ACC112 (cell line): ENCODE measurements at regions not wholly inside any gene's neighbourhood (a gene's known extent, or its start where the extent isn't known, plus 50 kb on each side); places are given as distances from the start of the nearest gene placed in this dataset.

ENCODE experiments used
- H2AFZ ChIP-seq: fragments of 200-600 bp; sonication (generic); one replicate; pipeline ENCODE4 v1.6.0; 2017; ENCODE audit warnings: antibody characterized with exemption, low read length; ENCODE audit not compliant: unreplicated experiment
- H3K27ac ChIP-seq: fragments of 200-600 bp; sonication (generic); 2 replicates; pipeline ENCODE4 v1.5.1; 2014; ENCODE audit warnings: low read depth, mild to moderate bottlenecking, antibody characterized with exemption, low read length, moderate library complexity
- H3K27me3 ChIP-seq: fragments of 200-600 bp; sonication (generic); 2 replicates; pipeline ENCODE4 v1.6.1; 2014; ENCODE audit warnings: mild to moderate bottlenecking, antibody characterized with exemption, low read length, moderate library complexity, mixed read lengths; ENCODE audit not compliant: insufficient read depth
- H3K36me3 ChIP-seq: fragments of 200-600 bp; sonication (generic); 2 replicates; pipeline ENCODE4 v1.6.1; 2016; ENCODE audit warnings: mild to moderate bottlenecking, antibody characterized with exemption, low read length, moderate library complexity, mixed read lengths; ENCODE audit not compliant: insufficient read depth
- H3K4me1 ChIP-seq: fragments of 200-600 bp; sonication (generic); one replicate; pipeline ENCODE4 v1.6.1; 2016; ENCODE audit warnings: low read length, mixed read lengths; ENCODE audit not compliant: insufficient read depth, unreplicated experiment, control insufficient read depth
- H3K4me3 ChIP-seq: fragments of 200-600 bp; sonication (generic); 2 replicates; pipeline ENCODE4 v1.5.1; 2014; ENCODE audit warnings: mild to moderate bottlenecking, low read depth, low read length
- H3K79me2 ChIP-seq: fragments of 200-600 bp; sonication (generic); one replicate; pipeline ENCODE4 v1.6.0; 2016; ENCODE audit warnings: low read length; ENCODE audit not compliant: control insufficient read depth, unreplicated experiment, insufficient read depth

DNA sequence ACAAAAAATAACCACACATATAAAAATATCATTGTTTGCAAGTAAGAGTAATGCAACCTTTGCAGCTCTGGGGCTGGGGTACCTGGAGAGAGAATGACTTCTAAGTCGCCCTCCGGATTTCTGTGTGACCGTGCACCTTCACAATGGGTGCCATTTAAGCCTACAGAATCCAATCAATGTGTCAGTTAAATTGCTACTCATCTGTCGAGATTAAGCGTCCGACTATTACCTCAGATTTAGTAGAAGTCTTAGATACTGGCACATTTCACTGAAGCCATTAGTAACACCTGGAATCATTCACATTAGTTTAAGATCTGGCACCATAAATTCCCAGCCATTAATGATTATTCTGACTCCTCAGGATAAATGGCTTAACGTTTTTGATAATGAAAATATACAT, 507.3 kb upstream of the MGMT start:
- H3K27me3 ChIP-seq: no peaks in the 10 kb centered on the region

GRCh38 chr10:128960517-128960916, 506.5 kb upstream of the MGMT start:
- no peaks in the 10 kb centered on the region for H3K27me3 ChIP-seq
- no peak overlapping the region for H3K4me3 ChIP-seq
- H3K27ac ChIP-seq: no peak overlapping the region
- H3K4me1 ChIP-seq: no peaks in the 10 kb centered on the region
- no peaks in the 10 kb centered on the region for H3K79me2 ChIP-seq
- no peaks in the 10 kb centered on the region for H3K36me3 ChIP-seq
- H2AFZ ChIP-seq: no peak overlapping the region

More for the DNA sequence above, 507.3 kb upstream of the MGMT start:
- no peaks in the 10 kb centered on the region for H3K79me2 ChIP-seq
- H3K36me3 ChIP-seq: no peaks in the 10 kb centered on the region
- H2AFZ ChIP-seq: no peak overlapping the region
- H3K4me3 ChIP-seq: no peak overlapping the region
- no peaks in the 10 kb centered on the region for H3K4me1 ChIP-seq
- no peak overlapping the region for H3K27ac ChIP-seq

DNA sequence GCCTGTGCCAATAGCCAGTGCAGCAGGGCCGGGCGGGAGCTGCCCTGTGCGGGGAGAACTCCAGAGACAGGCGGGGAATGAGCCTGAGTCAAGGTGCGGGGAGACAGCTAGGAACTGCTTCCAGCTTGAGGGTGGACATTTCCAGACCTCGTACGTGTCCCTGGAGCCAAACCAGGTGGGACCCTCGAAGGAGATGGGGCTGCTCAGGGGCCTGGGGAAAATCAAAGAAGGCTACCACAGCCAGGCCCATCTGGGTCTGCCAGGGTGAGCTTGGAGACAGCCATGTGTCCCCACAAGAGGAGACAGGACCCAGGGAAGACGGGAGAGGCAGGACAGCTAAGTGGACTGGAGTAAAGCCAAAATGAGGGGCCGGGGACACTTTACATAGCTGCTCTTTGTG, 504.9 kb upstream of the MGMT start:
- Histone ChIP-seq H3K4me3 (no peak overlapping the region), H3K79me2 (no peaks in the 10 kb centered on the region), H3K27ac (no peak overlapping the region), H3K4me1 (no peaks in the 10 kb centered on the region), H3K27me3 (no peaks in the 10 kb centered on the region), H2AFZ (no peak overlapping the region), H3K36me3 (no peaks in the 10 kb centered on the region)

- H2AFZ ChIP-seq: no peak overlapping the region
- H3K79me2 ChIP-seq: no peaks in the 10 kb centered on the region
- no peaks in the 10 kb centered on the region for H3K27me3 ChIP-seq
- H3K27ac ChIP-seq: no peak overlapping the region
- no peak overlapping the region for H3K4me3 ChIP-seq
- no peaks in the 10 kb centered on the region for H3K36me3 ChIP-seq
- H3K4me1 ChIP-seq: no peaks in the 10 kb centered on the region
Observed at GRCh38 chr10:128963211-128964099, 503.6 kb upstream of the MGMT start.

DNA sequence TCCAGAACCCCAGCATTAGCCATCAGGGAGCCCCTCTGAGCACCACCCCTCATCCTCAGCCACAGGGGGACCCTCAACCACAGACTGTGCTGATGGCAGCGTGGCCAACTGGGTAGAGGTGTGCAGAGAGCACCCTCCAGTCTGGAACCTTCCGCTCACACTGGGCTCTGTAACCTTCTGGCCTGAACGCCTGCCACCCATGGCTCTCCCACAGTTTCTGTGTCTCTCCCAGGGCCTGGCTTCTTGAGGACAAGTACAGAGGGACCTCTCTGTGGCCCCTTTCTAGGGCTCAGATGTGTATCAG, 503.0 kb upstream of the MGMT start:
- H3K4me1 ChIP-seq: no peaks in the 10 kb centered on the region
- no peak overlapping the region for H2AFZ ChIP-seq
- H3K27ac ChIP-seq: no peak overlapping the region
- H3K27me3 ChIP-seq: no peaks in the 10 kb centered on the region
- no peak overlapping the region for H3K4me3 ChIP-seq
- H3K36me3 ChIP-seq: no peaks in the 10 kb centered on the region
- no peaks in the 10 kb centered on the region for H3K79me2 ChIP-seq

DNA sequence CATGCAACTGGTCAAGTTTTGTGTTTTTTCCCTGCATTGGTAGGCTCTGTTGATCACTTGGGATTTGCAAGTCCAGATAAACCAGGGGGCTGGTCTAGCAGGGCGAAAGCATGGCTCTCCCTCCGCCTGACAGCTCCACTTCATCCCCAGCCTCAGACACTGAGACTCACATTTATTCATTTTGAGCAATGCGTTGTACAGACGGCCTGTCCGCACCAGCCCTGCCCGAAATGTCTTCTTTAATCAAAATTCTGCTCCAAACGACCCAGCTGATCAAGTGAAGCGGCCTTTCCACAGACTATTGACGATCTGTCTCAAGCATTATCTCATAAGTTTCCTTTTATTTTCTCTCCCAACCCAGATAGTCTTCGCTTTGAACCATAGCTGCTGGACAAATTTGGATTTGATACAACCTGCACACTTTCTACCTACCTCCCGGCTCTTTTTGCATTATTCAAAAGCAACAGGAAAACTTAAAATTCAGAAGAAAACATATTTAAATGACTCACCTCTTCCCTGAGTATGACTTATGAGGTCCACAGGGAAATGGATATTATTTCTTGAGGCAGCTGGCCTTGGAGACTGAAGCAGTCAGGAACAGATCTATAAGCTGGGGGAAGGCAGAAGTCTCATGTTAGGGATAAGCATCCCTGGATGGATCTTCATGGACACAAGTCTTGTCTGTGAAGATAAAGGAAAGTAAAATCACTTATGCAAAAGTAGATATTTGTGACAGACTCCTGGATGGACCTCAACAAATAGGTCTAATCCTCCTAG, 498.9 kb upstream of the MGMT start:
- H3K79me2 ChIP-seq: no peaks in the 10 kb centered on the region
- H3K27ac ChIP-seq: no peak overlapping the region
- H3K36me3 ChIP-seq: no peaks in the 10 kb centered on the region
- H3K27me3 ChIP-seq: no peaks in the 10 kb centered on the region
- H2AFZ ChIP-seq: no peak overlapping the region
- H3K4me3 ChIP-seq: no peak overlapping the region
- no peaks in the 10 kb centered on the region for H3K4me1 ChIP-seq

- Histone ChIP-seq H3K4me3 (no peak overlapping the region), H2AFZ (no peak overlapping the region), H3K27ac (no peak overlapping the region), H3K79me2 (no peaks in the 10 kb centered on the region), H3K4me1 (no peaks in the 10 kb centered on the region), H3K27me3 (no peaks in the 10 kb centered on the region), H3K36me3 (no peaks in the 10 kb centered on the region)
Observed at GRCh38 chr10:128969551-128969950, 497.5 kb upstream of the MGMT start.

DNA sequence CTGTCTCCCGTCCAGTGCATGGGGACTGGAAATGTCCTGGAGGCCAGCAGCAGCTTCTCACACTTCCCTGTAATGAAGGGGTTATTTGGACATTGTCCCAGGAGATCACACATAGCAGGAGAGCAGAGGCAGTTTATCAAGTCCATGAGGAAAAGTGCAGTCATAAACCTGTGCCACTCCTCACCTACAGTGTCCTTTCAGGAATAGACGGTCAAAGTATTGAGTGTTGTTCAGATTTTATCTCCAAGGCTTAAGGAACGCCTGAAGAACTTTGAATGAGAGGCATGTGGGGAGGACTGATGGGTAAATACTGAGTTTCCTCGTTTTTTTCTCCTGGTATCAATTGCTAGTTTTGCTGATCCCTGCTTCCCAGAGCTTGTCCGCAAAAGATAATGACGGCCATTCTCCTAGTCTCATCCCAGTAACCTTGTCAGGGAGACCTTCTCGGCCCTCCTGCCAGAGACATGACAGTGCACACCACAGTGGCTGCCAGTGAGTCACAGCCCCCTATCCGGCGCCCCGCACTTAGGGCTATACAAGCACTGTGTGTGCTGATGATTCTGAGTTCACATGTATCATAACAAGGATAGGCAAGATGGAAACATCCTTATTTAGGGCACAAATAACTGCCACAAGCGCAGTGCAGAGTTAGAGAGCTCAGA, 495.5 kb upstream of the MGMT start:
- Histone ChIP-seq H3K27me3 (no peaks in the 10 kb centered on the region), H2AFZ (no peak overlapping the region), H3K79me2 (no peaks in the 10 kb centered on the region), H3K36me3 (no peaks in the 10 kb centered on the region), H3K27ac (no peak overlapping the region), H3K4me1 (no peaks in the 10 kb centered on the region), H3K4me3 (no peak overlapping the region)

DNA sequence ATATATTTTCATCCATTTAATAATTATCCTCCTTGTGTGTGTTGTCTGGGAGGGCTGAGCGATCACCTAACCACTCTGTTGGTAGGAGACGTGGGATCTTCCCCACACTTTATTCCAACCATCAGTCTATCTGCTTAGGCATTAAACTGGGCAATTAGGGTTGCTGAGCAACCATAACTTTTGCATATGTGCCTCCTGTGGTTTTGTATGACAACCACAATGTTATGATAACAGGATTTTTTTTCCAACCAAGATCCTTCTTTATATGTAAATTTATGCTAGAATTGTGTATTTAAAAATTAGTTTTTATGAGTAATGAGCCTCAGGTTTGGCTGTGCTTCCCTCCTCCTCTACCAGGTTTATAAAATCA, 495.0 kb upstream of the MGMT start:
- no peak overlapping the region for H3K4me3 ChIP-seq
- H3K36me3 ChIP-seq: no peaks in the 10 kb centered on the region
- H3K27me3 ChIP-seq: no peaks in the 10 kb centered on the region
- no peaks in the 10 kb centered on the region for H3K79me2 ChIP-seq
- H3K4me1 ChIP-seq: no peaks in the 10 kb centered on the region
- no peak overlapping the region for H3K27ac ChIP-seq
- H2AFZ ChIP-seq: no peak overlapping the region

GRCh38 chr10:128973221-128973620, 493.8 kb upstream of the MGMT start:
- no peak overlapping the region for H2AFZ ChIP-seq
- no peaks in the 10 kb centered on the region for H3K27me3 ChIP-seq
- no peaks in the 10 kb centered on the region for H3K36me3 ChIP-seq
- no peaks in the 10 kb centered on the region for H3K79me2 ChIP-seq
- no peak overlapping the region for H3K27ac ChIP-seq
- H3K4me1 ChIP-seq: no peaks in the 10 kb centered on the region
- no peak overlapping the region for H3K4me3 ChIP-seq
